ENCODE measurements at regions not wholly inside any gene's neighbourhood (a gene's known extent, or its start where the extent isn't known, plus 50 kb on each side); places are given as distances from the start of the nearest gene placed in this dataset.

DNA sequence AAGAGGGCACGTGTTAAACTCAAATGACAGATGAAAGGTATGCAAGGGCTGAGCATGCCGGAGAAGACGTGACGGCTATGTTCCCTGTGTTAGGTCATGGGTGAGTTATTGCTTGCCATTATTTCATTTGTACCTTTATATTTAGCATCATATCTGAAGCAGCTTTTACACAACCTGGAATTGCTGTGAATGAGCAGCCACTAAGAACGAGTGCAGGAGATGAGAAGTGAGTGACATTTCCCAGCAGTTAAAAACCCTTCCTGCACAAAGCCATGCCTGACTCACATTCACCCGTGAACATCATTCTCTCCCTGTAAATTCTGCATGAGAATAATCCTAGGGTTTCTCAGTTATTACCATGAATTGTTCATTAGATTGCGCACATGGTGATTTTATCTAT, 433.2 kb upstream of the ZFP42 start (continued):
- TF ChIP-seq, protein P1, sequence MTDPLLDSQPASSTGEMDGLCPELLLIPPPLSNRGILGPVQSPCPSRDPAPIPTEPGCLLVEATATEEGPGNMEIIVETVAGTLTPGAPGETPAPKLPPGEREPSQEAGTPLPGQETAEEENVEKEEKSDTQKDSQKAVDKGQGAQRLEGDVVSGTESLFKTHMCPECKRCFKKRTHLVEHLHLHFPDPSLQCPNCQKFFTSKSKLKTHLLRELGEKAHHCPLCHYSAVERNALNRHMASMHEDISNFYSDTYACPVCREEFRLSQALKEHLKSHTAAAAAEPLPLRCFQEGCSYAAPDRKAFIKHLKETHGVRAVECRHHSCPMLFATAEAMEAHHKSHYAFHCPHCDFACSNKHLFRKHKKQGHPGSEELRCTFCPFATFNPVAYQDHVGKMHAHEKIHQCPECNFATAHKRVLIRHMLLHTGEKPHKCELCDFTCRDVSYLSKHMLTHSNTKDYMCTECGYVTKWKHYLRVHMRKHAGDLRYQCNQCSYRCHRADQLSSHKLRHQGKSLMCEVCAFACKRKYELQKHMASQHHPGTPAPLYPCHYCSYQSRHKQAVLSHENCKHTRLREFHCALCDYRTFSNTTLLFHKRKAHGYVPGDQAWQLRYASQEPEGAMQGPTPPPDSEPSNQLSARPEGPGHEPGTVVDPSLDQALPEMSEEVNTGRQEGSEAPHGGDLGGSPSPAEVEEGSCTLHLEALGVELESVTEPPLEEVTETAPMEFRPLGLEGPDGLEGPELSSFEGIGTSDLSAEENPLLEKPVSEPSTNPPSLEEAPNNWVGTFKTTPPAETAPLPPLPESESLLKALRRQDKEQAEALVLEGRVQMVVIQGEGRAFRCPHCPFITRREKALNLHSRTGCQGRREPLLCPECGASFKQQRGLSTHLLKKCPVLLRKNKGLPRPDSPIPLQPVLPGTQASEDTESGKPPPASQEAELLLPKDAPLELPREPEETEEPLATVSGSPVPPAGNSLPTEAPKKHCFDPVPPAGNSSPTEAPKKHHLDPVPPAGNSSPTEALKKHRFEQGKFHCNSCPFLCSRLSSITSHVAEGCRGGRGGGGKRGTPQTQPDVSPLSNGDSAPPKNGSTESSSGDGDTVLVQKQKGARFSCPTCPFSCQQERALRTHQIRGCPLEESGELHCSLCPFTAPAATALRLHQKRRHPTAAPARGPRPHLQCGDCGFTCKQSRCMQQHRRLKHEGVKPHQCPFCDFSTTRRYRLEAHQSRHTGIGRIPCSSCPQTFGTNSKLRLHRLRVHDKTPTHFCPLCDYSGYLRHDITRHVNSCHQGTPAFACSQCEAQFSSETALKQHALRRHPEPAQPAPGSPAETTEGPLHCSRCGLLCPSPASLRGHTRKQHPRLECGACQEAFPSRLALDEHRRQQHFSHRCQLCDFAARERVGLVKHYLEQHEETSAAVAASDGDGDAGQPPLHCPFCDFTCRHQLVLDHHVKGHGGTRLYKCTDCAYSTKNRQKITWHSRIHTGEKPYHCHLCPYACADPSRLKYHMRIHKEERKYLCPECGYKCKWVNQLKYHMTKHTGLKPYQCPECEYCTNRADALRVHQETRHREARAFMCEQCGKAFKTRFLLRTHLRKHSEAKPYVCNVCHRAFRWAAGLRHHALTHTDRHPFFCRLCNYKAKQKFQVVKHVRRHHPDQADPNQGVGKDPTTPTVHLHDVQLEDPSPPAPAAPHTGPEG (CRISPR knock-in tag; IDR thresholded peaks at IDR 0.05): no peak
- TF ChIP-seq, protein P2, sequence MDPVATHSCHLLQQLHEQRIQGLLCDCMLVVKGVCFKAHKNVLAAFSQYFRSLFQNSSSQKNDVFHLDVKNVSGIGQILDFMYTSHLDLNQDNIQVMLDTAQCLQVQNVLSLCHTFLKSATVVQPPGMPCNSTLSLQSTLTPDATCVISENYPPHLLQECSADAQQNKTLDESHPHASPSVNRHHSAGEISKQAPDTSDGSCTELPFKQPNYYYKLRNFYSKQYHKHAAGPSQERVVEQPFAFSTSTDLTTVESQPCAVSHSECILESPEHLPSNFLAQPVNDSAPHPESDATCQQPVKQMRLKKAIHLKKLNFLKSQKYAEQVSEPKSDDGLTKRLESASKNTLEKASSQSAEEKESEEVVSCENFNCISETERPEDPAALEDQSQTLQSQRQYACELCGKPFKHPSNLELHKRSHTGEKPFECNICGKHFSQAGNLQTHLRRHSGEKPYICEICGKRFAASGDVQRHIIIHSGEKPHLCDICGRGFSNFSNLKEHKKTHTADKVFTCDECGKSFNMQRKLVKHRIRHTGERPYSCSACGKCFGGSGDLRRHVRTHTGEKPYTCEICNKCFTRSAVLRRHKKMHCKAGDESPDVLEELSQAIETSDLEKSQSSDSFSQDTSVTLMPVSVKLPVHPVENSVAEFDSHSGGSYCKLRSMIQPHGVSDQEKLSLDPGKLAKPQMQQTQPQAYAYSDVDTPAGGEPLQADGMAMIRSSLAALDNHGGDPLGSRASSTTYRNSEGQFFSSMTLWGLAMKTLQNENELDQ (CRISPR knock-in tag; IDR thresholded peaks at IDR 0.05; ENCODE audit: borderline replicate concordance): no peak

DNA sequence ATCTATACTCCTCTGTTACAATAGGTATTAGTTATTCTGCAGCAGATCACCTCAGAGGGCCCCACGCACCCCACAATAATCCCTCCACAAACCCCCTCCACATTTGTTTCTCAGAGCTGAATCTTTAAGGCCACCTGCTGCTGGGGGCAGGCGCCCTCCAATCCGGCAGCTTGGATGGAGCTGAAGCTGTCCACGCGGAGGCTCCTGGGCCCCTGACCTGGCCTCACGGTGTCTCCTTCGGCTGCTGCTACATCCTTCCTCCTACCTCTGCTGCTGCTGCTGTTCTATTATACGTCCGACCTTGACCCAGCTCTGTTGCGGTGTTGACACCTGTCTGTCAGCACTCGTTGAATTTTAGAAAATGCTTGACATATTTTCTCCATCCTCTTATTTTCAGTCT, 430.2 kb upstream of the ZFP42 start:
- ChIA-PET CTCF (ENCODE audit: low intra/inter-chr PET ratio, low total read pairs) (no interaction called here), POLR2A (no interaction called here)
- H3K36me3 ChIP-seq (replicated peaks in 1 of 2; ENCODE audit: control insufficient read depth in 1 of 2, insufficient read depth in 2 of 2, low read length in 2 of 2): no peaks in the 10 kb centered on the region
- WGBS (ENCODE audit: low lambda C conversion rate): 53% methylated on average over 11 of the region's 11 CpGs
- ATAC-seq (no peak), DNase-seq (ENCODE audit: low spot score) (no peak), FAIRE-seq (no peak)
- BruUV-seq (replicated peaks): no TSS peak
- no peak overlapping the region for H3K4me3 ChIP-seq (replicated peaks in 1 of 3; ENCODE audit: insufficient read depth in 1 of 3, low read depth in 2 of 3, low read length in 3 of 3)
- H4K20me1 ChIP-seq (ENCODE audit: insufficient read depth, low read length): no peaks in the 10 kb centered on the region
- H3K9me3 ChIP-seq (ENCODE audit: low read length): no peaks in the 10 kb centered on the region
- H3K4me1 ChIP-seq (ENCODE audit: insufficient read depth, low read length): no peaks in the 10 kb centered on the region
- TF ChIP-seq FOXK2 (IDR thresholded peaks at IDR 0.05) (no peak), TMF1 (CRISPR knock-in tag; IDR thresholded peaks at IDR 0.05; ENCODE audit: low read depth) (no peak), ZNF230 (CRISPR knock-in tag; IDR thresholded peaks at IDR 0.05) (no peak), FOSL2 (CRISPR knock-in tag; IDR thresholded peaks at IDR 0.05) (no peak)
- TF ChIP-seq, protein P3, sequence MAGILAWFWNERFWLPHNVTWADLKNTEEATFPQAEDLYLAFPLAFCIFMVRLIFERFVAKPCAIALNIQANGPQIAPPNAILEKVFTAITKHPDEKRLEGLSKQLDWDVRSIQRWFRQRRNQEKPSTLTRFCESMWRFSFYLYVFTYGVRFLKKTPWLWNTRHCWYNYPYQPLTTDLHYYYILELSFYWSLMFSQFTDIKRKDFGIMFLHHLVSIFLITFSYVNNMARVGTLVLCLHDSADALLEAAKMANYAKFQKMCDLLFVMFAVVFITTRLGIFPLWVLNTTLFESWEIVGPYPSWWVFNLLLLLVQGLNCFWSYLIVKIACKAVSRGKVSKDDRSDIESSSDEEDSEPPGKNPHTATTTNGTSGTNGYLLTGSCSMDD (CRISPR knock-in tag; IDR thresholded peaks at IDR 0.05): no peak
- H3K27ac ChIP-seq (ENCODE audit: extremely low read length, insufficient read depth, low read length): no peak overlapping the region
- H3K4me2 ChIP-seq (ENCODE audit: low read depth, low read length): no peak overlapping the region
- no peak overlapping the region for H2AFZ ChIP-seq (ENCODE audit: low read length)
- intact Hi-C loops (cut with micrococcal nuclease; ENCODE audit: unreplicated experiment) (no loop called here), in situ Hi-C loops (cut with HindIII; ENCODE audit: extremely low pct_ligation_motif_present, low pct_unique_long_range_greater_than_20kb) (no loop called here)
- H3K79me2 ChIP-seq (ENCODE audit: insufficient read depth, low read length): no peaks in the 10 kb centered on the region
- H3K9ac ChIP-seq (ENCODE audit: insufficient read depth, low read depth, low read length): no peak overlapping the region
- no peaks in the 10 kb centered on the region for H3K27me3 ChIP-seq (ENCODE audit: control insufficient read depth in 1 of 2, insufficient read depth in 2 of 2, low read length in 2 of 2)
